ENCODE measurements at regions not wholly inside any gene's neighbourhood (a gene's known extent, or its start where the extent isn't known, plus 50 kb on each side); places are given as distances from the start of the nearest gene placed in this dataset.

GRCh38 chr4:14868426-14869395 lies 133.6 kb upstream of the CPEB2 start (continued):
- TF ChIP-seq CHD7 (IDR thresholded peaks at IDR 0.05; ENCODE audit: insufficient replicate concordance, low read length): no peak

All from H1 (cell line).